Stimulated activated CD8-positive, alpha-beta memory T cell treated with anti-CD3 and anti-CD28 coated beads, Interleukin-15, amount 100 ng/mL, for 4 hours (primary cell): ENCODE measurements at regions not wholly inside any gene's neighbourhood (a gene's known extent, or its start where the extent isn't known, plus 50 kb on each side); places are given as distances from the start of the nearest gene placed in this dataset.

Experiments used
- DNase-seq, 2 donors: peaks; one replicate each; pipeline ENCODE4 v3.0.0-alpha.2; 2020; ENCODE audit warnings: low read depth in 2 of 2

DNA sequence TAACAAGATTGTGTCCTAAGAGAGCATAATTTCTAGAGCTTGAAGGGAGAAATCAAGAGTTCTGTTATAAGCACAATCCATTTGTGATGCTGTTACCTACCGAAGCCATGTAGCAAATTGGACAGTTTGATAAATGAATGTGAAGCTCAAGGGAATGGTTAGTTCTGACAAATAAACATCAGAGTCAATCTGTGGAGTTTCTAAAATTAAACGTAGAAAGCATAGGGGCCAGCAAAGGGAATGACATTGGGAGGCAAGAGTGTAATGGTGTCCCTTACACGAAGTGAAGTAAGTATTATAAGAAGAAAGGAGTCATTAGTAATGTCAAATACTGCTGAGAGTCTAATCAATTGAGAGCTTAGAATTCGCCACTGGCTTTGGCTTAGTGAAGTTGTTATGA, 200.2 kb upstream of the SLITRK1 start:
- no peak for DNase-seq

DNA sequence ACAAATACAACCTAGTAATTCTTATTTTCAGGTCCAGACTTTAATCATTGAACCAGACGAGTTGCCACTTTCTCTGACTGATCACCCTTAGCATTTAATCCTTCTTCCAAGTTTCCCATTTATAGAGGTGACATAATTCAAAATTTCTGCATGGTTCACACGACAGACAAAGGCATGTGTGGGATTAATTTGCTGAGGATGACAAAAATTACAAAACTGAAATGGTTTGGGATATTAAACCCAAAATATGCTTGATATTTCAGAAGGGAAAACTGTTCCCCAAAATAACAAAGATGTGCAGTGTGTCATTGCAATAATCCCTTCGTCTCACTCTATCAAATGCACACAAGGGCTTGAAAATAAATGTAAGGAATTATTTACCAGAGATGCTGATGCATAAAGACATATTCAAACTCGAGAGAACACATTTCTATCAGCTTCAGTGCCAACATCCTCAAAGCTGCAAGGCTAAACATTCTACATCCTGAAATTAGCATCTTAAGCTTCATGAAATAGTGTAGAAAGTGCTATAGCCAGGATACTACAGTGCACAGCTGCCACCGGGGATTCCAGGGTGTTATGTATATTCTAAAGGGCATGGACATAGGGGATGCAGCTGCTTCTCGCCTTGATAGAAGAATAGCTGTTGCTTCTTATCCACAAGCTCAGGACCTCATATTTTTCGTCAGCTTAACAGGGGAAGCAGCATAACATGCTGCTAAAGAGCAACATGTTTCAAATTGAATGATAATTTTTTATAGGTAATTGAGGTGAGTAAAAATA, 198.7 kb upstream of the SLITRK1 start:
- DNase-seq, result no peak

DNA sequence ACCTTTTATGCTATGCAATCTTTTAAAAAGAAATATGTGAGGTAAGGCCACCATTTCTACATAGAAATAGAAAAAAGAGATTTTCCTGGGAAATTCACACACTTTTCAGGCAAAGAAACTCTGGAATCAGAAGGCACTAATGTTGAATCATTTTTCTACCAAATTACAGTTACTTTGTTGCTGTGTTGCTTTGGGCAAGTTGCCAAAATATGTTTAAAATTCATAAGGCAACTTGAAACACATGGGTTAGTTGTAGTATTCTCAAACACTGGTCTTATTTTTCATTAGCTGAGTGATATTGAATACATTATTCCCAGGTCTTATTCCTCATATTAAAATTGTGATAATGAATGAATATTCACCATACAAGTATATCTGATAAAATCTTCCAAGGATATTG, 195.0 kb upstream of the SLITRK1 start:
- DNase-seq, result no peak

DNA sequence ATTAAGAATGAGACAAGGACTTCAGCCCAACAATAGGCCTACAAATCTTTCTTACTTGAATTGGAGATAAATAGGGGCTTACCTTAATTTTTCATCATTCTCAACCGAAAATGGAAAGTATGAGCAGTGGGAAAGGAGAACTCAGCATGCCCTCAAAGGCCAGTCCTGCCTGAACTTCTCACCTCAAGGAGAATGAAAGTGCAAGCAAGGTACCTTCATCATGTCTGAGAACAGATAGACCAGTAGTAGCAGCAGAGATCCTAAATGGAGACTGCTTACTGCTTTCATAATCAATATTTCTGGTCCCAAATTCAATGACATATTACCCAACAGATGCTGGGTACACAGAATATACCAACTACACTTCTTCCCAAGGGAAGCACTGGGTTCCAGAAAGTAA, 194.0 kb upstream of the SLITRK1 start:
- no peak for DNase-seq

DNA sequence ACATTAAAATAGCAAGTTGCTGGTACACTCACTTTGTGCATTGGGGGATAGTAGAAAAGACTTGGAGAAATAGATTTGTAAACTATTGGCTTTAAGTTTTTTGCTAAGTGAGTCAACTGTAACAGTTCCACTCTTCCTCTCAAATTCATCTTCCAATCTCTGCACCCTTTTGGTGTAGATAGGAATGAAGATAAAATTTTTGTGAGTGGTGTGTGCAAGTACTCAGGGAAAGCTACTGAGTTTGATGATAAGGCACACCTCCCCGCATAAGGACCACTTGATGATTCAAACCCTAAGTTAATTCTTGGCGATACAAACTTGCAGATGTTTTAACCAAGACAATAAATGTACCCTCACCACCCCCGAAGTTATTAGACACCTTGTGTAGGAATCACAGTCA, 168.3 kb upstream of the SLITRK1 start:
- DNase-seq, result no peak

DNA sequence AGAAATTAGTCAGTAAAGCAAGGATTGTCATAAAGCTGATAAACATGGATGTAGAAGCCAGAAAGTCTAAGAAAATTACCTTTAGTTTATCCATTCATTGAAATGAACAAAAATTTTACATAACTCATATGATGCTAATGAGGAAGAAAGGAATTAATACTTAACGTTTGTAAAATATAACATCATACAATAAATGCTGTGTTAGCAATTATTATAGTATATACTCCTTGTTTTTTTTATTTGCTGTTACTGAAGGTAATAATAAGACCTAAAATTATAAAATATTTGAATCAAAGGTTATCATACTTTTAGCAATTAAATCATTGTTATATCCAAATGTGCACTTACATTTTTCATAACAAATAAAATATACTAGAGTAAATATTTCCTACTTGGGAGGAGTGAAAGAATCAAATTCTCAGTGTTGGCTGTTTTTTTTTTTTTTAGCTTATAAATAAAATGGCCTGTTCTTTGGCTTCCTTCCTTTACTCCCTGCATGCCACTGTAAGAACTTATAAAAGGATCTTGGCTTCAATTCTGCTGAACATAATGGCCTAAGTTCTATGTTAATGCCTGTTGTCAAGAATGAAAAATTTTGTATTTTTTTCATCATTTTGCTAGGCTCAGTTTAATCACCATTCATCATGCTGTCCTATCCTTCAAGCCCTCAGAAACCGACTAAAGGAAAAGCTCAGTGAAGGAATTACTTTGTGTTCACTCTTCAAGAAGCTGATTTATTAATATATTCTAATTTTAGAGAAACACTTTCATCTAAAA, 167.4 kb upstream of the SLITRK1 start:
- no peak for DNase-seq

DNA sequence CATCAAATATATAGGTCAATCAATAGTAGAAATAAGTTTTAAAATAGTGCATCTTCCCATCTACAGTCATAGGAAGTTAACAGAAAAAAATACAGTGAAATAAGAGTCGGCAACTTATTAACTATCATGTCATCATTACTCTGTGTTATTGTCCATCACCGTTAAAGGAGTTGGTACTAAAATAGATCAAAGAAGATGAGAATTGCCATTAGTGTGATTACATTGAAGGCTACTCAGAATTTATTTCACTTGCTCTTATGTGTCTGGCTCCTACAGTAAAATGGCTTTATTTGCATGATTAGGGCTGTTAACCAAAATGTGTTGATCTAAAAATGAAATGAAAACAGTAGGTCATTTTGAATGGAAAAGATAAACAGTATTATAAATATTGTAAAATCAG, 162.5 kb upstream of the SLITRK1 start:
- DNase-seq, result no peak

DNA sequence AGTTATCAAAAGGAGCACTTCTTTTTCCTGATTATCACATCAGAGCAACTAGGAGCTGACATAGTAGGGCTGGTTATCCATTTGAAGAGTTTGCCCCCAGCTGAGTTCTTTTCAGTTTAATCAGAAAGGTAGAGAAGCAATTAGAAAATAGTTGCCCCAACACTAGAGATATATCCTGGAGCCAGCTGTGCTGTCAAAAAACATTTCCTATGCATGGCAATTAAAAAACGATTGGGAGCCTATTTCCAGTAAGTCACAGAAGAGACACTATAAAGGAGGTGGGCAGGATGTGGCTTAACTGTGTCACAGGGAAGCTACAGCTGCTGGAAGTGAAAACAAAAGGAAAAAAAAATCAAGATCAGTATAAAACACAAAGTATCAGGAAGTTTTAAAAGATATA, 155.7 kb upstream of the SLITRK1 start:
- no peak for DNase-seq

DNA sequence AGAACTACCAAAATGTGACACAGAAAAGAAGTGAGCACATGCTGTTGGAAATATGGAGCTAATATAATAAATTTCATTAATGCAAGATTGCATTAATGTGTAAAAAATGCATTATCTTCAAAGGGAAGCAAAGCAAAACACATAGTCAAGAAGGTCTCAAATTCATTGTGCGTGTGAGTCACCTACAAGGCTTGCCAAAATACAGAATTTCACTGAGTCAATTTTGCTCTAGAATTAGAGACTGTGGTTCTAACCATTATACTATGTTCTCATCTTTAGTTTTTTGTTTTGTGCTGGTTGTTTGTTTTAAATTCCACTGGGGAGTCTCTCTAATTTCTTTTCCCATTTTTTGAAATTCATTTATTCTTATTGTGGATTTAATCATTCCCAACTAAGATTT, 149.8 kb upstream of the SLITRK1 start:
- no peak for DNase-seq

DNA sequence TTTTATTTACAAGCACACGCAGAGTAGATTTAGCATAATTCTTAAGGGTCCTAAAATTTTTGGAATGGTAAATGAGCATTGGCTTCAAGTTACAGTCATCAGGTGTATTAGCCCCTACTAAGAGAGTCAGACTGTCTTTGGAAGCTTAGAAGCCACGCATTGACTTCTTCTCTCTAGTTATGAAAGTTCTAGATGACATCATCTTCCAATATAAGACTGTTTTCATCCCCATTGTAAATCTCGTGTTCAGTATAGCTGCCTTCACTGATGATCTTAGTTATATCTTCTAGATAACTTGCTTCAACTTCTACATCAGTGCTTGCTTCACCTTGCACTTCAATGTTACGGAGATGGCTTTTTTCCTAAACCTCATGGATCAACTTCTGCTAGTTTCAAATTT, 148.8 kb upstream of the SLITRK1 start:
- no peak for DNase-seq

DNA sequence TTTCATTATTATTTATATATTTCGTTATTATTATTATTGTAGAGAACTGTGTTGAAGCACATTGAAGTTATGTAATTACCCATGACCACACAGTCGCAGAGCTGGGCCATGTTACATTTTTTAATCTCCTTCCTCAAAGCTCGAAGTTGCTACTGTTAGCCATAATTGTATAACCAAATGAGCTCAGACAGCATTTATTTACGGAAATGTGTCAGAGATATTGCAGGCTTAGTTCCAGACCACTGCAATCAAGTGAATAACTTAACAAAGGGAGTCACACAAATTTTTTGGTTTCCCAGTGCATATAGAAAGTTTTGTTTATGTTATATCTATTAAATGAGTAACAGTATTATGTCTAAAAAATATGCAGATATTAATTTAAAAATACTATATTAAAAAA, 147.1 kb upstream of the SLITRK1 start:
- DNase-seq, result no peak

DNA sequence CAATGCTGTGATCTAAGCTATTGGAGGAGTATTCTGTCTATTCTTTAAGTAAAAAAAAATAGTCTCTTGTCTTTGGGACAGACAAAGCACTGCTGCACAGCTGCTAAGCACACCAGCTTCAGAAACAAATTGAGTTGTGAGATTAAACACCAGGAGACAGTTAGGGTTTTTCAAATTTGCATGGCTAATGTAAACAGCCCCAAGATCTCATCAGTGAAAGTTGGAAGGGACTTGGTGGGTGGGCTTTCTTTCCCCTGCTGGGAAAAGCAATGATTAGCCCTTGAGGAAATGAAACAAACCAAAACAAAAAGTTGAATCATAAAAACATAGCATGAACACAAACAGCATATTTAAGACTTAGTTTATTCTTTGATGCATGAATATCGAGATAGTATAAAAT, 143.6 kb upstream of the SLITRK1 start:
- DNase-seq, result no peak

DNA sequence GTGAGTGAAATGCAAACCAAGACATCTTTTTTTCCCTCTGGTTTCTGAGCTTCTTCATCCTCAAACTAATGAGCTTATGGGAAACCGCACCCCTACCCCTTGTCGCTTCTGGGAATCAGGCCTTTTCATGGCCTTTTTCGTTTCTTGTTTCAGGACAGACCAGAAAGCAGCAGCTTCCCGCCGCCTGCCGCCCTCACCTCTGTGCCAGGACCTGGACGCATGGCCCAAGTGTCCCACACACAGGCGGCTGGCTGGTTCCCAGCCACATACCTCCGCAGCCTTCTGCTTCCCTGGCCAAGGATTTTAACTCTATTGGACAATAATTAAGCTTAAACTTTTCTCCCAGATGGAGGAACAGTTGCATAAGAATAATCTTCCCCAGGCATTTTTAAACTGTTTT, 114.1 kb upstream of the SLITRK1 start:
- DNase-seq, result no peak

DNA sequence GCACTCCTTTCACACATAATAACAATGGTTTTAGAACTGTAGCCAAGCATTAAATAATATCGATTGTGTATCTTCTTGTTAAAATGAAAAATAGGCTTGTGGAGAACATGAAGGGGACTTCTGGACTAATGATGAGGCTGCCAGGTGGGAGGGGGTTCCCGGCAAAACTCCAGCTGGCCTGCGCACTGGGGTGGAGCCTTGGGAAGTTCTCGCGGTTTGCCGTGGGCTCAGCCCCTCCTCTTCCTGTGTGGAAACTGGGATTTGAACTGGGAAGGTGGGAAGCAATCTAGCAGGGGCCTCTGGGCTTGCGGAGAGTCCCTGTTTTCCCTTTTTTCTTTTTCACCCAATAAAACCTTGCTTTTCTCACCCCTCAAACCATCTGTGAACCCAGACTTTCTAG, 113.7 kb upstream of the SLITRK1 start:
- no peak for DNase-seq

DNA sequence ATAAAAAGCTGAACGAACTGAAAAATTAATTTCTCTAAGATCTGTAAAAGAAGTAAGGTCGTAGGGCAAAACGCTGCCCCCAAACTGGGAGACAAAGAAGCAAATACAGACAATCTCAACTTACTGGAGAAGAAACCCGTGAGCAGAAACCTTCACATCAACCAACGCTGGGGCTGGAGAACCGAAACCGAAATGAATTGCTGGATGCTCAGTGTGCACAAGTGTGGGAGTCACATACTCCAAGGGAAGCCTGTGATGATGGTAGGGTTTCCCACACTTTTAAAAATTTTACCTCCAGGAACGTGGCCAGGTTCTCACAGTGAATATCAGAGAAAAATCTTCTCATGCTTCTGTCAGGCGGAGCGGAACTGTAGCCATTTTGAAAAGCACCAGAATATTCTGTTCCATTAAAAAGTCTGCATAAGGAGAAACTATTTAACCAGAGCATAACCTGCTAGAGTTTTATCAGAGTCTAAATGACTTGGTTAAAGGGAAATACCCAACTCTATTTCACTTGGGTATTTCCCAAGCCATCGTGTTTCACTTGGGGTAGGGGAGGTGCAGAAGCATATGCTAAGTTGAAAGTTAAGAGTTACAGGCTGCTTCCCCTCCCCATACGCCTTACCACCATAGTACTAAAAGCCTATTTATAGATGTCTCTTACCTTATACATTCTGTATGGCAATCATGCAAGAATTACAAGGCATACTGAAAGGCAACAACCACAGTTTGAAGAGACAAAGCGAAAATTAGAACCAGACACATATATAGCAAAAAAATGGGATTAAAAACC, 110.5 kb upstream of the SLITRK1 start:
- DNase-seq, result no peak

DNA sequence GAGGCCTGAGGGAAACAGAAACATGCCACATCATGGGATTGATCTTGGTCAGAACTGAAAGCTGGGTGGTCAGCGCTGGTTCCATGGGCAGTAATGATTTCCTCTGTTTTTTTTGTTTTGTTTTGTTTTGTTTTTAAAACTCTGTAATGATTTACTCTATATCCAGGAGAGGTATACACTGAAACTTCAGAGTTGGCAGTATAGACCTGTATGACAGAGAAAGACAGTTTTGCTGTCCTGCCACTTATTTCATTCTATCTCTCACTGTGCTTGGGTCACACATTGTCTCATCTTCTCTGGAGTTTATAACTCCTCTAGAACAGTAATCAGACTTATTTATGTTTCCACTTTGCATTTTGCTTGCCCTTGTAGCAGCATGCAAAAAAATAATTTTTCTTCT, 105.1 kb upstream of the SLITRK1 start:
- DNase-seq, result no peak

DNA sequence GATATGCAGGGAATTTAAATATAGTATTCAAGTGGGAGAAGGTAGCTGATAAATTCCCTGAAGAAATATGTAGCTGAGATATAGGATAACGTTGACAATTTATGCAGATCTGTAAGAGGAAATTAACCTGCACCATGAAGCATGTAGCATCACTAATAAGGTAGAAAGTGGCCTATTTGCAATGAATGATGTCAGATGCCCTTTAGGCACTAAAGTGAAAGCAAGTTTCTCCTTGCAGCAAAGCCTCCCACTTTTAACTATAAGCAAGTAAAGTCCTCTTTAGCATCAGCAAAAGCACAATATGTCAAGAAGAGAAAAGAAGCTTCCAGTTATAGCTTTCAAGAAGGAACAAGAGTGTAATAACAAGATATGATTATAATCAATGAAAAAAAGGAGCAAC, 102.5 kb upstream of the SLITRK1 start:
- no peak for DNase-seq

DNA sequence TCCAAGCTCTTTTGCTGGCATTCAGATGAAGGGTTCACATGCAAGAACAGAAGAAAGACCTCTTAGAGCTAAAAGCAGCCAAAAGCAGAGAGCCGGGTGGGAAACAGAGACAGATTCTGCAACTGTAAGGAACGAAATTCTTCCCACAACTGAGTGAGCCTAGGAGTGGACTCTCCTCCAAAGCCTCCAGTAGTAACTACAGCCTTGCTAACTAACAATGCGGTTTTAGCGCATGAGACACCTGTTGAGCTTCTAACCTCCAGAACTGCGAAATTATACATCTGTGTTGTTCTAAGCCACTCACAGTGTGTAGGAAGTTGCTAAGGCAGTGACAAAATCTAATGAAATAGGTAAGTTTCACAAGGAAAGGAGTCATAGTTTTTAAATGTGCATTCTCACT, 98.1 kb upstream of the SLITRK1 start:
- no peak for DNase-seq

DNA sequence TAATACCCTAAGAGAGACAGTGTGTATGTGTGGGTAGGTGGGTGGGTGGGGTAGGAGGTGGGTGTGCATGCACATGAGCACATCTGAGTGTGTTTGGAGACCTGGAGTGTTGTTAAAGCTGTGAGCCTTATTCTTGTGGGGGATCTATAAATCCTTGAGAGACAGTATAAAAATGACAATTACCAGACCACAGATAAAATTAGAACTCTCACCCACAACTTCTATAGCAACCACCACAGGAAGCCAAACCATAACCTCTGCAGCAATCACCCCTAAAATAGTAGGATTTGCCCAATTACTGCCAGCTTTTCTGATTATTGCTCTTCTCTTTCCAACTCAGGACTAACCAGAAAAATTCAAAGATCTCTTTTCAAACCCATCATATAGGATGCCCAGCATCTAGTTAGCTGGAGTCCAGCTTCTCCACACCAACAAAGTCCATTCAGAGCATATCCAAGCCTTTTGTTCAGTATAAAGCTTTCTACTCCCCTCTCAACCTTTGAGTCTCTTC, 93.4 kb upstream of the SLITRK1 start:
- no peak for DNase-seq

DNA sequence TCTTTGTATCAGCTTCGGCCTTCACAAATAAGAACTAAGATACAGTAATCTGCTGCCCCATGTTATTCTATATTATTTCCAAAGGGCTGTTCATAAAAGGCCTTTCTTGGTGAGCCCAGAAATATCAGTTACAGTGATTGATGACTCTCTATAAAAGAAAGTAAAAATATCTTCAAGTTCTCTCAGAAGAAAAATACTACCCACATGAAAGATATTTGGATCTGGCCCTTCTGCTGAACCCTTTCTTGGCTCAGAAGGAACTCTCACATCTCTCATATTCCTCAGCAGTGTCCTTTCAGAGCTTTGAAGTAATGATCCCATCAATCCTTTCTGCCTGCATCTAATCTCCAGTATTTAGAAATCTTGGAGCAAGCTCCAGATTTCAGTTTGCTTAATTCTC, 76.3 kb upstream of the SLITRK1 start:
- DNase-seq, result no peak

DNA sequence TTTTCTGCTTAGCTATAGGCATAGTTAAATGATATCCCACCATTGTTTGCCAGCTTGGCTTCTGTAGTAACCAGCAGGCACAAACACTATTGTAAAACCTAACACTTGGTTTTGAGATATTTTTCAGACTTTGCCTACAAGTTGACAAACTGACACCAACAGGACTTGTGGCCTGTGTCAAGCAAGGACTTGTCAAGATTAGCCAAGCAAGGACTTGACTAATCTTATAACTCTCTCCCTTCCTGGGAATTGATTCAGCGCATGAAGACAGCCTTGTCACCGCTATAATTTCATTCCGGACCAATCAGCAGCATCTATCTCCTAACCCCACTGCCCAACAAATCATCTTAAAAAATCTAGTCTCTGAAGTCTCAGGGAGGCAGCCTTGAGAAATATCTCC, 72.7 kb upstream of the SLITRK1 start:
- DNase-seq, result no peak

DNA sequence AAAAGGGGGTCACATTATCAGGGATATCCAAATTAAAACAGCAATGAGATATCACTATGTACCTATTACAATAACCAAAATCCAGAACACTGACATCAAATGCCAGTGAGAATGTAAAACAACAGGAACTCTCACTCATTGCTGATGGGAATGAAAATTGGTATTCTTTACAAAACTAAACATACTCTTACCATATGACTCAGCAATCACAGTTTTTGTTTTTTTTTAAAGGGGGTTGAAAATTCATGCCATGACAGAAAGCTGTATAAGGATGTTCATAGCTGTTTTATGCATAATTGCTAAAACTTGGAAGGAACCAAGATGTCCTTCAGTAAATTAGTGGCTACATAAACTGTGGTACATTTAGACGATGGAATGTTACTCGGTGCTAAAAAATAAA, 71.6 kb upstream of the SLITRK1 start:
- no peak for DNase-seq

DNA sequence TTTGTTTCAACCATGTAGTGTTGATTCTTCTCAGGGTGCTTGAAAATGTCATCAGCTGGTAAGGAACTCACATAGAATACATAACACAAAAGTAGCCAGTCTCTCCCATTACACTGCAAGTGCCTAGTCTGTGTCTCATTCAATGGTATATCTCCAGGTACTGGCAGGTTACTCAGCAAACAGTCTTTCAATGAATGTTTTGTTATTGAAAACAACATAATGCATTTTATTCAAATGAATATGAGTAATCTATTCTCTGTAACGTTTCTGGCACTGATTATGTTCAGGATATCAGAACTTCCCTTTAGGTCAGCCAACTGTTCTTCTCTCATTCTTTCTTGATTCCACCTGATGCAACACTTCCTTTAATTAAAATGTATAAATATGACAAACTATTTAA, 68.0 kb upstream of the SLITRK1 start:
- no peak for DNase-seq
